Neuron (in vitro differentiated cells): ENCODE measurements at regions not wholly inside any gene's neighbourhood (a gene's known extent, or its start where the extent isn't known, plus 50 kb on each side); places are given as distances from the start of the nearest gene placed in this dataset.

ENCODE experiments used
- H2AFZ ChIP-seq: one replicate; pipeline ENCODE4 v1.6.1; 2013; ENCODE audit warnings: low read depth, mild to moderate bottlenecking, inconsistent platforms, low read length, moderate library complexity
- H3K27me3 ChIP-seq: one replicate; pipeline ENCODE4 v1.6.1; 2013; ENCODE audit warnings: low read length; ENCODE audit not compliant: insufficient read depth
- H3K36me3 ChIP-seq: one replicate; pipeline ENCODE4 v1.6.1; 2013; ENCODE audit warnings: low read length; ENCODE audit not compliant: insufficient read depth
- H3K4me1 ChIP-seq: one replicate; pipeline ENCODE4 v1.6.1; 2013; ENCODE audit warnings: low read length; ENCODE audit not compliant: insufficient read depth
- H3K4me3 ChIP-seq: 2 replicates; pipeline ENCODE4 v1.5.1; 2013; ENCODE audit warnings: mild to moderate bottlenecking, low read length, moderate library complexity
- H3K9me3 ChIP-seq: one replicate; pipeline ENCODE4 v1.6.1; 2013; ENCODE audit warnings: low read length

DNA sequence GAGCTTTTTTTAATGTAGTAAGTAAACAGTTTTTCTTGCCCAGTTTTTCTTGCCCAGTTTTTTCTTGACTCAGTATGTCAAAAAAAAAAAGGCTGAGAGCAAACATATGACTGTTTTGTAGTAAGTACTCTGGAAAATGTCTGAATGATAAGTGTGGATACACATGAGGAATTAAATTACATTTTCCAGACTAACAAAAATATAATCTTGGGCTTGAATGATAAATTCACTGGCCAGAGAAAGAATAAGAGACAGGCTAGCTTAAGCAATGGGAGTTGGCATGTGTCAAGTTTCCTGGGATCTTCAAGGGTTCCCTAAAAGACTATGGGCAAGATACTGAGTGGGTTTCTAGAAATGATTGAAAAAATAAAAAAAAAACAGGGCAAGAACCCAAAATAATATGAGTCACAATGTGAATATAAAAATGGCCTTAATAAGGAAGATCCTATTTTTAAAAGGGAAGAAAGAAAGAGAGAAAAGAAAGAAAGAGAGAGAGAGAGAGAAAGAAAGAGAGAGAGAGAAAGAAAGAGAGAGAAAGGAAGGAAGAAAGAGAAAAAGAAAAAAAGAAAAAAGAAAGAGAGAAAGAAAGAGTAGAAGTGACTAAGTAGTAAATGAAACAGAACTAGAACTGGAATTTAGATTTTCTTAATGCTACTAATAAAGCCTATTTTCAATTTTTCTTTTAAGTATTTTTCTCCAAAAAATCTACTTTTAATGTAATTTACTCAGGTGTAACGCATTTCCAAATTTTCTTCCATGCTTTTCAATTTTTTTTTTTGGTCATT lies 60.2 kb downstream of the TFPI2 start:
- no peak overlapping the region for H3K4me3 ChIP-seq
- no peaks in the 10 kb centered on the region for H3K9me3 ChIP-seq
- no peaks in the 10 kb centered on the region for H3K4me1 ChIP-seq
- H3K27me3 ChIP-seq = no peaks in the 10 kb centered on the region
- no peaks in the 10 kb centered on the region for H3K36me3 ChIP-seq
- H2AFZ ChIP-seq = no peak overlapping the region

DNA sequence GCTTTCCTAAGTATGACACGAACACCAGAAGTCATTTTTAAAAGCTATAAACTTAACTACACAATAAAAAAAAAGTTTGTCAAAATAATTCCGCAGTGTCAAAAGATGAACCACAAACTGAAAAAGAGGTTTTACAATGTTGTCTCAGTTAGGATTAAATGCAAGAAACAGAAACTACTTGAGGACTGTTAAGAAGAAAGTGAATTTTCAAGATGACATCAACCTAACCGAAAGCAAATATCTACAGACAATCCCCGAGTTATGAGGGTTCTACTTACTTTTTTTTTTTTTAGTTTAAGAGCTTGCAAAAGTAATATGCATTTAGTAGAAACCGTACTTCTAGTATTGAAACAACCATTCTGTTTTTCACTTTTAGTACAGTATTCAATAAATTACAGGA lies 62.3 kb downstream of the TFPI2 start:
- no peak overlapping the region for H2AFZ ChIP-seq
- H3K9me3 ChIP-seq = no peaks in the 10 kb centered on the region
- no peaks in the 10 kb centered on the region for H3K36me3 ChIP-seq

DNA sequence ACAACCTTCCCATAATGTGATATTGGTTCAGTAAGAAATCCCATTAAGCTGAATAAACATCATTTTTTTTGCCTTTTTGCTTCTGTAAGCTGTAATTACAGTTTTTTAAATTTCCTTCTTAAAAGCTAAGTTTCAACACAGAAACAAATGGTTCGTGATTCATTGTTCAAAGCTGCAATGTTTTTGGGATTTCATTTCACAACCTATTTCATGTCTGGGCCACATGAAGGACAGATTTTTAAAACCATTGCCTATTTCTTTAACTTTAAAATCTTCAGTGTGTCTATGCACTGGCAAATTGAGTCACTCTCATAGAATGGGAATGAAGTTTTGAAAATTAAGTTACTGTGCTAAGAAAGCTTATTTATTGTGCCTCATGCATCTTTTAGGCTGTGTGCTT lies 66.9 kb downstream of the TFPI2 start:
- Histone ChIP-seq H3K27me3 (no peaks in the 10 kb centered on the region), H3K36me3 (no peaks in the 10 kb centered on the region), H3K4me3 (no peak overlapping the region), H2AFZ (no peak overlapping the region), H3K9me3 (no peaks in the 10 kb centered on the region), H3K4me1 (peaks cover 10% of the 10 kb centered on the region)

More for the DNA sequence above, 62.3 kb downstream of the TFPI2 start:
- H3K4me3 ChIP-seq = no peak overlapping the region
- no peaks in the 10 kb centered on the region for H3K4me1 ChIP-seq
- H3K27me3 ChIP-seq = no peaks in the 10 kb centered on the region

DNA sequence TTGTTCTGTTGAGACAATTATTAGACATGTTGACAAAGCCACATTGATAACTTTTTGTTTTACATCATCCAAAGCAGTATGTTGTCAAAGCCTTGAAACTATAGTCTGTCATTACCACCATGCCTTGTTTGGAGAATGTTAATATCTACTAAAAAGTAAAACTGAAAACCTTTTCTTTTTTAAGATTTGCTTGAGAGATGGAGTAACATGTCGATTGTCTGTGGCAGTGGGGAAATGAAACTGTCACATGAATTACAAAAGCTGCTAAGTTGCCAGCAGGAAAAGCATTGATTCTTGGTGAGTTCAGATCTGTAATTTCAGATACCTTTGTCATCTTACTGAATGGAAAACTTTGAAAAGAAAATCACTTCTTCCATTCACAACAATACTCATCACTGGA lies 69.1 kb downstream of the TFPI2 start:
- no peaks in the 10 kb centered on the region for H3K27me3 ChIP-seq
- no peaks in the 10 kb centered on the region for H3K36me3 ChIP-seq
- H3K9me3 ChIP-seq = no peaks in the 10 kb centered on the region
- no peak overlapping the region for H2AFZ ChIP-seq
- peaks cover 23% of the 10 kb centered on the region for H3K4me1 ChIP-seq
- H3K4me3 ChIP-seq = no peak overlapping the region

DNA sequence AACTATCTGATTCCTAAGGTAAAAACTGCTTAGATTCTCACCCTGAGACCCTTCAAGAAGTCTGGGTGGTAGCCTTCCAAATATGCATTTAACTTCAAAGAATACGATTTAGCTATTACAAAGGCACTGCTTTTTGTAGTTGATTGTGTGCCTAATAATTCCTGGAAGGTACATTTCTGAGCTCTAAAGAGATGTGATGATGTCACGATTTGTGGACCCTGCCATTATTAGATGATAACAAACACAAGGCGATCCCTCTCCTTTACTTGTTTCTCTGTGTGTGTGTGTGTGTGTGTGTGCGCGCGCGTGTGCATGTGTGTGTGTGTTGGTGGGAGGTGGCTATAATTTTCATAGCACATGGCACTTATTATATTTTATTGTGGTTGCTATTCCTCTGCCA lies 70.9 kb downstream of the TFPI2 start:
- Histone ChIP-seq H2AFZ (no peak overlapping the region), H3K36me3 (no peaks in the 10 kb centered on the region), H3K4me1 (peaks cover 27% of the 10 kb centered on the region), H3K9me3 (no peaks in the 10 kb centered on the region), H3K4me3 (no peak overlapping the region), H3K27me3 (no peaks in the 10 kb centered on the region)

DNA sequence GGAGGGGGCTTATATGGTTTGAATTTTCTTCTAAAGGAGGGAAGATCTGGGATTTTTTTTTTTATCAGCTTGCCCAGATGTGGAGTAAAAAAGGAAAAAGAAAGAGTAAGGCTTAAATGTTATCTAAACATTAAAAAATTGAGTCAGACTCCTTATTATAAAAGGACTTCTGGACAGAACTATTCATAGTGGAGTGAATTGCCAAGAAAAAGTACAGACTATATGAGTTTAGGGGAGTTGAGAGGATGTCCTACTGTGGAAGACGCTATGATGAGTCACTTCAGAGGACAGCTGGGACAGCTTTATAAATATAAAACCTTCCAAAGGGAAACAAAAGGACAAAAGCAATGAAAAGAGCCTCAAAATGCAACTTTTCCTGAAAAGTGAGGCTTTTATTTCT lies 73.0 kb downstream of the TFPI2 start:
- no peak overlapping the region for H3K4me3 ChIP-seq
- no peaks in the 10 kb centered on the region for H3K36me3 ChIP-seq
- no peaks in the 10 kb centered on the region for H3K27me3 ChIP-seq
- peak overlapping the region; percentile 6 for H2AFZ ChIP-seq
- H3K9me3 ChIP-seq = no peaks in the 10 kb centered on the region
- peaks cover 34% of the 10 kb centered on the region for H3K4me1 ChIP-seq

DNA sequence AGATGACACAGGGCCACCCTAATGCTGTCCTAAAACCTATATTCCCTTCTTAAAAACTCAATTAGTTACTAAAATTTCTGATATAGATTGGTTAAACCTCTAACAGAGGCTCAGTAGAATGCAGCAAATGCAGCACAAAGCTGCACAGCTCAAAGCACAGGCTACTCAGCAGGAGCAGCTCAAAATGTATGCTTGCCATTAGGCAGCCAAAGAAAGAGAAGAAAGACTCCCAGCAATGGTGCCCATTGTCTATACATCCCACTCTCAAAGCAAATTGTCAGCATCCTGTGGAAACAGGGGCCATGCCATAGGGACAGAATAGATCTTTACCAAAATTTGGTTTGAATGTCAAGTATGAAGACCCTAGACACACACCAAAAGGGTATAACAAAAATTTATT lies 73.5 kb downstream of the TFPI2 start:
- no peak overlapping the region for H3K4me3 ChIP-seq
- no peaks in the 10 kb centered on the region for H3K36me3 ChIP-seq
- peak overlapping the region; percentile 6 for H2AFZ ChIP-seq
- peaks cover 34% of the 10 kb centered on the region for H3K4me1 ChIP-seq
- H3K27me3 ChIP-seq = no peaks in the 10 kb centered on the region
- H3K9me3 ChIP-seq = no peaks in the 10 kb centered on the region

DNA sequence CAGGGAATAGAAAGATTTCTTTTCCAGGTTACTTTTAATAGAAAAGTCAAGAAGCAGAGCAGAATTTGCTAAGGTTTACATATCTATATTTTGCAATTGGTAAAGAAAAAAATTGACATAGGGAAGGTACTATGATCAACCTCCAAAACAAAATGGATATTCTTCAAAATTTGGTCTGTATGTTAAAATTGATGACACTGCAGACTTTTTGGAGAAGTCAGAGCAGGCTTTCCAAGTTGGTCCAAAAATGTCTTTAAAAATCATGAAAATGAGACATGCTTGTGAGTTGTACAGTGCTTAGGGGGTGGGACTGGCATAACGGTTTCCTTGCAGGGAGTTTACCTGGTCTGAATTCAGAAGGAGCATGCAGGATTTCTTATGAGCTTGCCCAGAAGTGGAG lies 77.0 kb downstream of the TFPI2 start:
- no peaks in the 10 kb centered on the region for H3K27me3 ChIP-seq
- no peak overlapping the region for H2AFZ ChIP-seq
- H3K9me3 ChIP-seq = no peaks in the 10 kb centered on the region
- peaks cover 25% of the 10 kb centered on the region for H3K4me1 ChIP-seq
- no peaks in the 10 kb centered on the region for H3K36me3 ChIP-seq
- no peak overlapping the region for H3K4me3 ChIP-seq

DNA sequence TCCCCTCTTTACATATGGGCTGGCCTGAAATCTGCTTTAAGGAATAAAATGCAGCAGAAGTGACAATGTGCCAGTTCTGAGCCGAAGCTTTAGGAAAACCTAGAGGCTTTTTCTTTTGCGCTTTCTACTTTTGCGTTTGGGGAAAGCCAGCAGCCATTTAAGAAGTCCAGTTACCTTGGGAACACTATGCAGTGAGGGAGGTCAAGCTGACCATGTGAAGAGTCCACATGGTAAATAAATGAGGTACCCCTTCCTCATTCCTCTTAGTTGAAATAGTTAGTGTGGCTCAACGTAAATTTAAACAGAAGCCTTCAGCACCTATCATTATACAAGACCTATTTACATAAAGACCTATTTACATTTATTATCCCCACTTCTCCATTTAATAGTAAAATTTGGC lies 78.5 kb downstream of the TFPI2 start:
- Histone ChIP-seq H3K4me3 (no peak overlapping the region), H3K27me3 (no peaks in the 10 kb centered on the region), H3K9me3 (no peaks in the 10 kb centered on the region), H3K36me3 (no peaks in the 10 kb centered on the region), H3K4me1 (peaks cover 18% of the 10 kb centered on the region), H2AFZ (no peak overlapping the region)

DNA sequence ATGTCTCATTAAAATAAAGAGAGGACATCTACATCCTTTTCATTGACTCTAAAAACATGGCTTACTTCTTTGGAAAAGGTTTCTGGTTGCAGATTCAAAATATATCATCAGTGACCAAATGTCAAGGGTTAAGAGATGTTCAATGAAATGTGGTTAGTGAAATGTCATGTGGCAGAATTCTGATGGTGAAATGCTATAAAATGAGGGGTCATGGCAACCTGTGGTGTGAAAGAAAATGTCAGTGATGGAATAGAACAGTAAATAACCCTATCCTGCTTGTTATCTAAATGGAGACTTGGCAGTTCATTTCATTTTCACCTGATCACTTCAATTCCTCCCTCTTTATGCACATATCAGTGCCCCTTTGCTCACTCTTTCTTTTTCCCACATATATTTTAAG lies 79.4 kb downstream of the TFPI2 start:
- H3K9me3 ChIP-seq = no peaks in the 10 kb centered on the region
- no peak overlapping the region for H2AFZ ChIP-seq
- no peaks in the 10 kb centered on the region for H3K27me3 ChIP-seq
- H3K4me1 ChIP-seq = peaks cover 9% of the 10 kb centered on the region
- H3K4me3 ChIP-seq = no peak overlapping the region
- no peaks in the 10 kb centered on the region for H3K36me3 ChIP-seq

DNA sequence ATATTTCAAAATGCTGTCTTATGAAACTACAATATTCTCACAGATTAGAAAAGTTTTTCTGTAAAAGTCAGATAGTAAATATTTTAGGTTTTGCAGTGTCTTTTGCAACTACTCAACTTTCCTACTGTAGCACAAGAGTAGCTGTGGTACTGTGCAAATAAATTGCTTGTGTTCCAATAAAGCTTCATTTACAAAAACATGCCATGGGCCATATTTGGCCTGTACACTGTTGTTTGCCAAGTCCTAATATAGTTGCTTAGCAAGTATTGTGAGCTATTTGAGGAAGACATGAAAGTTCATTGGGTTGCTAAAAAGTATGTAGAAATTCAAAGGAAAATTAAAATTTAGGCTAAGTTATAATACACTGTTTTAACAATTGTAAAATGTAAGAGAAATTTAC lies 80.0 kb downstream of the TFPI2 start:
- Histone ChIP-seq H3K9me3 (no peaks in the 10 kb centered on the region), H3K4me1 (peaks cover 9% of the 10 kb centered on the region), H3K27me3 (no peaks in the 10 kb centered on the region), H3K4me3 (no peak overlapping the region), H3K36me3 (no peaks in the 10 kb centered on the region), H2AFZ (no peak overlapping the region)

DNA sequence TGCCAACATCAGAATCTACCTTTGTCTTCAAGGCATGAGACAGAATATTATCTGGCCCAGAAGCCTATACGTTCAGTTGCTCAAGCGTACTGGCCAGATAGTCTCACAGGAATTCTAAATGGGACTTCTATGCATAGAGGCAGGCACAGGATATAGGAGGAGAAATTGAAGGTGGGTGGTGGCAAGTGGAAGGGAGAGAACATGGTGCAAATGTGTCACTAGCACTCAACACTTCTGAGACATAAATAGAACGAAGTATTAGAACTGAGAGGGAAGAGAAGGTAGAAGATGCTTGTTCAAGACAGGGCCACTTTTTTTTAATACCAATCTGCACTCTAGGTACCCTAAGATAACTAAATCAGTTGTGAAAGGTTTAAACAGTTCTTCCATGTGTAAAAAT lies 85.8 kb downstream of the TFPI2 start:
- Histone ChIP-seq H3K4me1 (no peaks in the 10 kb centered on the region), H2AFZ (no peak overlapping the region), H3K9me3 (no peaks in the 10 kb centered on the region), H3K27me3 (no peaks in the 10 kb centered on the region), H3K4me3 (no peak overlapping the region), H3K36me3 (no peaks in the 10 kb centered on the region)

DNA sequence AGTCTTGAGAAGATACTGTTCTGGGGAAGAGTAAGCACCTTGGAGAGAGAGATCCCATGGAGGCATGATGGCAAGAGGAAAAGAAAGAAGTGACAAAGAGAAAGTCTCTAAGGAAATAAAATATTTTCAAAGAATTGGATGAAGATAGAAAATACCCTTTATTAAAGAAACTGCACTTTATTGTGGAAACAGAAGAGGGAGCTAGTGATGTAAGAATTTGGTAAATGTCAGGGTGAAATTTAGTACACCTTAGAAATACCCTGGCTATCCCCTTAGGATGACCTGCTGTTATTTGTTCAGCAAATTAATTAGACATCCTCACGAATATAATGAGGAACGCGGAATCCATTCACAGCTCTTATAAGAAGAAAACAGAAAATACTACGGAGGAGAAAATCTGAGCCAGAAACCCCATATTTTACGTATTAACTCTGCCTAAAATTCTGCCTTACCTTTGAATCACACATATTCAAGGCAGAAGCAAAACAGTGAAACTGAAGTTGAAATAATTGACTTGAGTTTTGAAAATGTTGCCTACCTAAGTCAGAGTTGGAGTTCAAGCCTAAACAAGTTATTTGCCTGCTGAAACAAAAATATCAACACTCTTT lies 90.7 kb downstream of the TFPI2 start:
- Histone ChIP-seq H3K4me1 (no peaks in the 10 kb centered on the region), H3K36me3 (no peaks in the 10 kb centered on the region), H2AFZ (no peak overlapping the region), H3K4me3 (no peak overlapping the region), H3K27me3 (no peaks in the 10 kb centered on the region), H3K9me3 (no peaks in the 10 kb centered on the region)
